HEK293 (cell line): ENCODE measurements at regions not wholly inside any gene's neighbourhood (a gene's known extent, or its start where the extent isn't known, plus 50 kb on each side); places are given as distances from the start of the nearest gene placed in this dataset.

Experiments used
- CTCF ChIA-PET: fragments of 350-600 bp; formaldehyde crosslinking; extraction: SDS; loops from one replicate; lab custom pipeline; 2021; ENCODE audit warnings: antibody characterized with exemption; lab: Yijun Ruan, JAX
- POLR2A ChIA-PET: fragments of 300-600 bp; formaldehyde crosslinking; extraction: SDS; loops from one replicate; lab custom pipeline; 2020; ENCODE audit warnings: antibody characterized with exemption, inconsistent platforms; lab: Yijun Ruan, JAX
- H3K27ac ChIP-seq: fragments of 200-500 bp; sonication (Bioruptor generic); 2 replicates; pipeline ENCODE4 v1.5.1; 2014; ENCODE audit warnings: low read depth, low read length, control low read depth, inconsistent platforms; ENCODE audit errors: extremely low read depth
- H3K36me3 ChIP-seq, 2 experiments: fragments of 200-500 bp in 1 of 2; sonication (Bioruptor generic) in 1 of 2; 1 replicate in 1 of 2; 2 replicates in 1 of 2; pipeline ENCODE4 v1.5.1; 2014 to 2017; ENCODE audit warnings: inconsistent platforms in 2 of 2, low read length in 2 of 2; ENCODE audit not compliant: control insufficient read depth in 2 of 2, insufficient read depth in 1 of 2
- H3K4me1 ChIP-seq: fragments of 200-500 bp; sonication (Bioruptor generic); 2 replicates; pipeline ENCODE4 v1.5.1; 2014; ENCODE audit warnings: mild to moderate bottlenecking, low read length, inconsistent platforms; ENCODE audit not compliant: control insufficient read depth, insufficient read depth
- H3K4me3 ChIP-seq: 2 replicates; pipeline ENCODE4 v1.5.1; 2011; ENCODE audit warnings: low read depth, mild to moderate bottlenecking, control low read depth, low read length, moderate library complexity
- H3K9me3 ChIP-seq: fragments of 200-500 bp; sonication (Bioruptor generic); 2 replicates; pipeline ENCODE4 v1.5.1; 2014; ENCODE audit warnings: low read depth, low read length, inconsistent platforms; ENCODE audit not compliant: control insufficient read depth, insufficient read depth
- GFI1B ChIP-seq: fragments of 450-650 bp; formaldehyde crosslinking; IDR thresholded peaks from 2 replicates; pipeline ENCODE4 v1.5.1; 2016; ENCODE audit warnings: missing biosample characterization, missing genetic modification characterization
- OSR2 ChIP-seq: fragments of 450-650 bp; formaldehyde crosslinking; IDR thresholded peaks from 2 replicates; pipeline ENCODE4 v1.5.1; 2016; ENCODE audit warnings: missing biosample characterization, missing genetic modification characterization
- PRDM1 ChIP-seq: fragments of 450-650 bp; formaldehyde crosslinking; IDR thresholded peaks from 2 replicates; pipeline ENCODE4; 2016; ENCODE audit warnings: missing biosample characterization, missing genetic modification characterization
- TRIM28 ChIP-seq: IDR thresholded peaks from 2 replicates; pipeline ENCODE4 v1.6.1; 2011; ENCODE audit warnings: low read length, control low read depth, borderline replicate concordance
- ZBTB1 ChIP-seq: fragments of 450-650 bp; formaldehyde crosslinking; IDR thresholded peaks from 2 replicates; pipeline ENCODE4 v1.5.1; 2016; ENCODE audit warnings: missing biosample characterization, missing genetic modification characterization
- ZFHX2 ChIP-seq: fragments of 450-650 bp; formaldehyde crosslinking; conservative IDR thresholded peaks from 2 replicates; pipeline ENCODE4 v1.5.1; 2016; ENCODE audit warnings: missing biosample characterization, missing genetic modification characterization
- ZFP69B ChIP-seq: fragments of 450-650 bp; formaldehyde crosslinking; IDR thresholded peaks from 2 replicates; pipeline ENCODE4 v1.5.1; 2016; ENCODE audit warnings: missing biosample characterization, missing genetic modification characterization
- ZNF174 ChIP-seq: fragments of 450-650 bp; formaldehyde crosslinking; IDR thresholded peaks from 2 replicates; pipeline ENCODE4 v1.5.0; 2017; ENCODE audit warnings: missing biosample characterization, mild to moderate bottlenecking, missing genetic modification characterization
- ZNF175 ChIP-seq: fragments of 450-650 bp; formaldehyde crosslinking; IDR thresholded peaks from 2 replicates; pipeline ENCODE4 v1.5.1; 2016; ENCODE audit warnings: missing biosample characterization, missing genetic modification characterization
- ZNF18 ChIP-seq: fragments of 450-650 bp; formaldehyde crosslinking; IDR thresholded peaks from 2 replicates; pipeline ENCODE4 v1.5.1; 2016; ENCODE audit warnings: missing biosample characterization, missing genetic modification characterization
- ZNF394 ChIP-seq: fragments of 450-650 bp; formaldehyde crosslinking; IDR thresholded peaks from 2 replicates; pipeline ENCODE4 v1.5.1; 2016; ENCODE audit warnings: missing biosample characterization, missing genetic modification characterization, mild to moderate bottlenecking, moderate library complexity, borderline replicate concordance
- ZNF416 ChIP-seq: fragments of 450-650 bp; formaldehyde crosslinking; IDR thresholded peaks from 2 replicates; pipeline ENCODE4 v1.5.1; 2016; ENCODE audit warnings: missing biosample characterization, missing genetic modification characterization
- ZNF514 ChIP-seq: fragments of 450-650 bp; formaldehyde crosslinking; IDR thresholded peaks from 2 replicates; pipeline ENCODE4 v1.5.1; 2016; ENCODE audit warnings: missing biosample characterization, missing genetic modification characterization
- ZNF518A ChIP-seq: fragments of 450-650 bp; formaldehyde crosslinking; conservative IDR thresholded peaks from 2 replicates; pipeline ENCODE4 v1.5.1; 2016; ENCODE audit warnings: low read depth, missing biosample characterization, missing genetic modification characterization
- ZNF654 ChIP-seq: fragments of 450-650 bp; formaldehyde crosslinking; IDR thresholded peaks from 2 replicates; pipeline ENCODE4 v1.5.1; 2016; ENCODE audit warnings: low read depth, missing biosample characterization, missing genetic modification characterization
- ZNF660 ChIP-seq: fragments of 450-650 bp; IDR thresholded peaks from 2 replicates; pipeline ENCODE4 v1.5.1; 2018; ENCODE audit warnings: missing biosample characterization, mild to moderate bottlenecking, missing genetic modification characterization
- ZNF677 ChIP-seq: fragments of 450-650 bp; IDR thresholded peaks from 2 replicates; pipeline ENCODE4 v1.5.0; 2018; ENCODE audit warnings: missing biosample characterization, mild to moderate bottlenecking, missing genetic modification characterization, moderate library complexity
- ZNF843 ChIP-seq: fragments of 450-650 bp; formaldehyde crosslinking; IDR thresholded peaks from 2 replicates; pipeline ENCODE4 v1.5.1; 2016; ENCODE audit warnings: missing biosample characterization, missing genetic modification characterization
- TF ChIP-seq, protein P1 (sequence below): fragments of 450-650 bp; formaldehyde crosslinking; IDR thresholded peaks from 2 replicates; pipeline ENCODE4 v1.5.1; 2017; ENCODE audit warnings: missing biosample characterization, mild to moderate bottlenecking, missing genetic modification characterization, moderate library complexity
- TF ChIP-seq, protein P2 (sequence below): fragments of 450-650 bp; formaldehyde crosslinking; IDR thresholded peaks from 2 replicates; pipeline ENCODE4 v1.5.1; 2016; ENCODE audit warnings: missing biosample characterization, missing genetic modification characterization

- TF ChIP-seq ZNF518A (tag by site-specific recombination) (no peak), OSR2 (tag by site-specific recombination) (no peak)
- TF ChIP-seq, all 188 proteins: peak for 0
Observed at GRCh38 chr10:58066979-58067378, 200.7 kb downstream of the IPMK start (continued).

DNA sequence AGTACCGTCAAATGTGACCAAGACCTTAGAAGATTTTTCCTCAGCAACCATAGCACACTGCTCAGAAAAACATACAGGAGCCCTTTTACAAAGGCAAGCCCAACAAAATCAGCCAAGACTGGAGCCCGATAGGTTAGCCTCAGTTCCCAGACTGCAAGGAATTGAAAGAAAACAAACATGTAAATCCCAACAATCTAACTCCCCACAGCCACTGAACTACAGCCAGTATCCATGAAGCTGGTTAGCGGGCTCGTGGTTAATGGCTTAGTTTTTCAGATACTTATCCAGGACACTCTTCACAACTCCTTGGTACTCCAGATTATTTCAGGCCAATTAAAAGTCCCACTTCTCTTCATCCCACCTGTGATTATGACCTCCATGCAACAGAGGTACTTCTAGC lies 201.6 kb downstream of the IPMK start:
- H3K4me3 ChIP-seq: no peak overlapping the region
- no peak overlapping the region for H3K27ac ChIP-seq
- no peaks in the 10 kb centered on the region for H3K4me1 ChIP-seq
- ChIA-PET CTCF (interaction anchor here (0.6 to 2.2 kb wide), 5 partner anchors 85 to 932 kb away, joined by 3 to 8 read pairs (median 3); no protein-coding TSS in a partner anchor), POLR2A (no interaction called here)
- H3K9me3 ChIP-seq: no peaks in the 10 kb centered on the region
- H3K36me3 ChIP-seq: no peaks in the 10 kb centered on the region
- TF ChIP-seq, protein P1, sequence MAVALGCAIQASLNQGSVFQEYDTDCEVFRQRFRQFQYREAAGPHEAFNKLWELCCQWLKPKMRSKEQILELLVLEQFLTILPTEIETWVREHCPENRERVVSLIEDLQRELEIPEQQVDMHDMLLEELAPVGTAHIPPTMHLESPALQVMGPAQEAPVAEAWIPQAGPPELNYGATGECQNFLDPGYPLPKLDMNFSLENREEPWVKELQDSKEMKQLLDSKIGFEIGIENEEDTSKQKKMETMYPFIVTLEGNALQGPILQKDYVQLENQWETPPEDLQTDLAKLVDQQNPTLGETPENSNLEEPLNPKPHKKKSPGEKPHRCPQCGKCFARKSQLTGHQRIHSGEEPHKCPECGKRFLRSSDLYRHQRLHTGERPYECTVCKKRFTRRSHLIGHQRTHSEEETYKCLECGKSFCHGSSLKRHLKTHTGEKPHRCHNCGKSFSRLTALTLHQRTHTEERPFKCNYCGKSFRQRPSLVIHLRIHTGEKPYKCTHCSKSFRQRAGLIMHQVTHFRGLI (tag by site-specific recombination): no peak
- TF ChIP-seq ZNF174 (no peak), ZNF514 (no peak), ZNF843 (no peak)

DNA sequence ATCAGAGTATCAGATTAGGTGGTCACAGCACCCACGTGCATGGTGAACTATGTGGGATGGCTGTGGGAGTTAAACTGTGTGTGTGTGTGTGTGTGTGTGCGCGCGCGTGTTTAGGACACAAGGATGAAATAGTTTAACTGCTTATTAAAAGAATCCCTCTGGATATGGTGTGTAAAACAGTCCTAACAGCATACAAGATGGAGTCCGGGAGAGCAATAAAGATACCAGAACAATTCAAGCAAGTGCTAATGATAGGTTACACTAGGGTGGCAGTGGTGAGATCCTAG lies 202.2 kb downstream of the IPMK start:
- no peak overlapping the region for H3K4me3 ChIP-seq
- no peak overlapping the region for H3K27ac ChIP-seq
- no peaks in the 10 kb centered on the region for H3K9me3 ChIP-seq
- POLR2A ChIA-PET: no interaction called here
- CTCF ChIA-PET: interaction anchor here (0.6 to 2.2 kb wide), 7 partner anchors 13 to 931 kb away, joined by 3 to 8 read pairs (median 3); no protein-coding TSS in a partner anchor
- no peaks in the 10 kb centered on the region for H3K4me1 ChIP-seq
- H3K36me3 ChIP-seq: no peaks in the 10 kb centered on the region
- no peak for TF ChIP-seq ZNF175 (tag by site-specific recombination)
- no peak for TF ChIP-seq ZFP69B
- peak; percentile 61 for TF ChIP-seq ZFHX2
- TF ChIP-seq, all 188 proteins: peak for 1

DNA sequence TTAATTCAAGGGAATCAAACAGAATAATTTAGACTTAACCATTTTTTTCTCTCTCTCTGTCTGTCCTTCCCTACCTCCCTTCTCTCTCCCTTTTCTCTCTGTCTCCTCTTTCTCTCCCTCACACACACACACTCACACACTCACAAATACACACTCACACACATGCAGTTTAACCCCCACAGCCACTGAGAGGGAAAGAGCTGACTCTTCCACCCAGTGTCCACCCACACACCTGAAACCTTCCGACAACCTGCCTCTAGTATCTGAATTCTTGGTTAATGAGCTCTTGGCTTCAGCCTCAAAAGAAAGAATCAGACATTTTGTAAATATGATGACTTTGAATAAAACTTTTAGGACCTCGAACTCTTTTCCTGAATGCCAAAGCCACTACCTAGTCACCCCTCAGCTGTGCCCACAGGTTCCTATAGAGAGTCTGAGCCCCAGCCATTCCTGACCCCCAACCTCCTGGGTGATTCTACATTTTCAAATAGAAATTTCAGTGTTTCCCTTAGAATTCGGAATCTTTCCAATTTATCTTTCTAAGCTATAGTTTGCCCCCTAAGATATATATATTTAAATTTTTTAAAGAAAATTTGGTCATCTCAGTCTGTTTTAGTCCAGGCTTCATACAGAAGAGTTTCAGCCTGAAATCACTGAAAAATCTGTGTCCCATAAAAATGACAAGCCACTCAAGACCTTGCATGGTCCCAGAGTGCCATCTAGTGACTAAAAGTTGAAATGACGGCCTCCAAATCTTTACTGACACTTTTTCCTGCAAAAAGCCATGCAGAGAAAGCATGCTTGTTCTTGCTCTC lies 202.8 kb downstream of the IPMK start:
- H3K9me3 ChIP-seq: no peaks in the 10 kb centered on the region
- no peaks in the 10 kb centered on the region for H3K36me3 ChIP-seq
- no peak overlapping the region for H3K4me3 ChIP-seq
- H3K27ac ChIP-seq: no peak overlapping the region
- CTCF ChIA-PET: interaction anchor here (0.5 to 2.2 kb wide), 15 partner anchors 12 to 1927 kb away, joined by 3 to 8 read pairs (median 3); no protein-coding TSS in a partner anchor
- POLR2A ChIA-PET: no interaction called here
- H3K4me1 ChIP-seq: no peaks in the 10 kb centered on the region
- TF ChIP-seq PRDM1: 0 out of 2 replicates have a peak, but pooled peaks have one; percentile 21
- TF ChIP-seq ZNF654: peak; percentile 98
- TF ChIP-seq, protein P2, sequence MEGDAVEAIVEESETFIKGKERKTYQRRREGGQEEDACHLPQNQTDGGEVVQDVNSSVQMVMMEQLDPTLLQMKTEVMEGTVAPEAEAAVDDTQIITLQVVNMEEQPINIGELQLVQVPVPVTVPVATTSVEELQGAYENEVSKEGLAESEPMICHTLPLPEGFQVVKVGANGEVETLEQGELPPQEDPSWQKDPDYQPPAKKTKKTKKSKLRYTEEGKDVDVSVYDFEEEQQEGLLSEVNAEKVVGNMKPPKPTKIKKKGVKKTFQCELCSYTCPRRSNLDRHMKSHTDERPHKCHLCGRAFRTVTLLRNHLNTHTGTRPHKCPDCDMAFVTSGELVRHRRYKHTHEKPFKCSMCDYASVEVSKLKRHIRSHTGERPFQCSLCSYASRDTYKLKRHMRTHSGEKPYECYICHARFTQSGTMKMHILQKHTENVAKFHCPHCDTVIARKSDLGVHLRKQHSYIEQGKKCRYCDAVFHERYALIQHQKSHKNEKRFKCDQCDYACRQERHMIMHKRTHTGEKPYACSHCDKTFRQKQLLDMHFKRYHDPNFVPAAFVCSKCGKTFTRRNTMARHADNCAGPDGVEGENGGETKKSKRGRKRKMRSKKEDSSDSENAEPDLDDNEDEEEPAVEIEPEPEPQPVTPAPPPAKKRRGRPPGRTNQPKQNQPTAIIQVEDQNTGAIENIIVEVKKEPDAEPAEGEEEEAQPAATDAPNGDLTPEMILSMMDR: peak; percentile 67
- TF ChIP-seq ZNF660 (tag by site-specific recombination): 0 out of 2 replicates have a peak, but pooled peaks have one; percentile 44
- TF ChIP-seq ZNF416 (tag by site-specific recombination): no peak
- no peak for TF ChIP-seq ZBTB1
- peak; percentile 65 for TF ChIP-seq GFI1B (tag by site-specific recombination)
- TF ChIP-seq ZNF677 (tag by site-specific recombination): no peak
- TF ChIP-seq ZNF394 (tag by site-specific recombination): no peak
- no peak for TF ChIP-seq ZNF18 (tag by site-specific recombination)
- TF ChIP-seq TRIM28: no peak
